ENCODE measurements at regions not wholly inside any gene's neighbourhood (a gene's known extent, or its start where the extent isn't known, plus 50 kb on each side); places are given as distances from the start of the nearest gene placed in this dataset.

GRCh38 chr3:190234621-190235020 lies 87.6 kb downstream of the CLDN1 start (continued):
- TF ChIP-seq SMAD3 (CRISPR knock-in tag; conservative IDR thresholded peaks at IDR 0.05) (no peak), CREB5 (CRISPR knock-in tag; IDR thresholded peaks at IDR 0.05) (no peak), SMARCE1 (IDR thresholded peaks at IDR 0.05) (no peak), AFF4 (CRISPR knock-in tag; IDR thresholded peaks at IDR 0.05) (no peak), ZNF551 (CRISPR knock-in tag; IDR thresholded peaks at IDR 0.05) (no peak), ZKSCAN1 (IDR thresholded peaks at IDR 0.05; ENCODE audit: low read depth, low read length) (no peak), ZC3H11A (IDR thresholded peaks at IDR 0.05; ENCODE audit: low read depth, low read length) (no peak), ZNF707 (CRISPR knock-in tag; conservative IDR thresholded peaks at IDR 0.05) (no peak), ZNF316 (IDR thresholded peaks at IDR 0.05) (no peak), PURB (CRISPR knock-in tag; IDR thresholded peaks at IDR 0.05; ENCODE audit: low read depth) (no peak)

All from K562 (cell line).